Loucy (cell line): ENCODE measurements at regions not wholly inside any gene's neighbourhood (a gene's known extent, or its start where the extent isn't known, plus 50 kb on each side); places are given as distances from the start of the nearest gene placed in this dataset.

Source experiments
- H2AFZ ChIP-seq: fragments of 200-600 bp; sonication (generic); 2 replicates; pipeline ENCODE4 v1.6.0; 2016; ENCODE audit warnings: antibody characterized with exemption, mild to moderate bottlenecking, low read length, moderate library complexity
- H3F3A ChIP-seq: fragments of 200-600 bp; 2 replicates; pipeline ENCODE4 v1.6.0; 2016; ENCODE audit warnings: antibody characterized with exemption, low read depth, mild to moderate bottlenecking
- H3K27me3 ChIP-seq: fragments of 200-600 bp; sonication (generic); 2 replicates; pipeline ENCODE4 v1.6.1; 2014; ENCODE audit warnings: low read length, mild to moderate bottlenecking; ENCODE audit not compliant: insufficient read depth, poor library complexity, severe bottlenecking
- H3K36me3 ChIP-seq: fragments of 200-600 bp; sonication (generic); 2 replicates; pipeline ENCODE4 v1.6.1; 2016; ENCODE audit warnings: low read length; ENCODE audit not compliant: insufficient read depth
- H3K4me1 ChIP-seq: fragments of 200-600 bp; sonication (generic); 2 replicates; pipeline ENCODE4 v1.5.1; 2014; ENCODE audit warnings: low read length, mild to moderate bottlenecking; ENCODE audit not compliant: insufficient read depth, poor library complexity, severe bottlenecking
- H3K4me2 ChIP-seq: fragments of 200-600 bp; sonication (generic); 2 replicates; pipeline ENCODE4 v1.6.0; 2014; ENCODE audit warnings: antibody characterized with exemption, low read length, low read depth, mild to moderate bottlenecking; ENCODE audit not compliant: poor library complexity, severe bottlenecking
- H3K4me3 ChIP-seq: fragments of 200-600 bp; sonication (generic); 2 replicates; pipeline ENCODE4 v1.5.1; 2014; ENCODE audit warnings: low read length, mild to moderate bottlenecking, mixed read lengths; ENCODE audit not compliant: poor library complexity, severe bottlenecking
- H3K79me2 ChIP-seq: fragments of 200-600 bp; sonication (generic); 2 replicates; pipeline ENCODE4 v1.6.1; 2014; ENCODE audit warnings: low read length; ENCODE audit not compliant: insufficient read depth
- H3K9ac ChIP-seq: fragments of 200-600 bp; sonication (generic); 2 replicates; pipeline ENCODE4 v1.6.0; 2014; ENCODE audit warnings: mild to moderate bottlenecking, low read depth, low read length, moderate library complexity; ENCODE audit not compliant: poor library complexity, severe bottlenecking
- H3K9me2 ChIP-seq: fragments of 200-600 bp; sonication (generic); replicated peaks from 2 replicates; pipeline ENCODE4 v1.6.1; 2016; ENCODE audit warnings: low read depth, low read length, mixed read lengths
- H3K9me3 ChIP-seq: fragments of 200-600 bp; sonication (generic); 2 replicates; pipeline ENCODE4 v1.6.1; 2014; ENCODE audit warnings: mild to moderate bottlenecking, antibody characterized with exemption, low read length, low read depth; ENCODE audit not compliant: insufficient read depth
- H4K20me1 ChIP-seq: fragments of 200-600 bp; sonication (generic); 2 replicates; pipeline ENCODE4 v1.6.0; 2014; ENCODE audit warnings: antibody characterized with exemption, low read length, mild to moderate bottlenecking; ENCODE audit not compliant: insufficient read depth, poor library complexity, severe bottlenecking
- EZH2phosphoT487 ChIP-seq: fragments of 200-600 bp; IDR thresholded peaks from 2 replicates; pipeline ENCODE4 v1.6.1; 2018; ENCODE audit warnings: antibody characterized with exemption, mild to moderate bottlenecking, moderate library complexity, borderline replicate concordance
- TF ChIP-seq, protein P1 (sequence below): fragments of 200-600 bp; sonication (generic); conservative IDR thresholded peaks from 2 replicates; pipeline ENCODE4 v1.5.1; 2014; ENCODE audit warnings: mild to moderate bottlenecking, antibody characterized with exemption, low read length

DNA sequence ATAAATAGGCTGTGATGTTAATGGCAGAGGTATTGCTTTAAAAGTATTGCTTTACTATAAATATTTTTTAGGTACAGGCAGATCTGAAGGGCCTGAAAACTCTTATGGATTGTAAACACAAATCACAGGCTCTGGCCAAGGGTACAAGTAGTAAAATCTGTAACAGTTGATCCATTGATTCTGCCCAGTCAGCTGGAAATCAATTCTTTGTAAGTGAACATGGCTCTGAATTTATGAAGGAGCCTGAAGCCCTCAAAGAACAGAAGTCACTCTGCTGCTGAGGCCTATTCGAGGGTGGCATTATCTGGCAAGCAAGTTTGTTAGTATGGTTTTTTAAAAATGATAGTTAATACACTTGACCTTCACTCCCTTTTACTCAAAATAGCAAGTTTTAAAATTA lies 834.0 kb upstream of the TMPRSS15 start:
- Histone ChIP-seq H3K4me2 (no peak overlapping the region), H3K9ac (no peak overlapping the region), H3K4me1 (no peaks in the 10 kb centered on the region), H3K9me3 (no peaks in the 10 kb centered on the region; the same call in 1 of the 2 replicates), H3K36me3 (no peaks in the 10 kb centered on the region), H3K4me3 (no peak overlapping the region), H3K79me2 (no peaks in the 10 kb centered on the region), H3K9me2 (no peaks in the 10 kb centered on the region), H4K20me1 (peaks cover 2% of the 10 kb centered on the region), H2AFZ (no peak overlapping the region), H3F3A (no peaks in the 10 kb centered on the region), H3K27me3 (no peaks in the 10 kb centered on the region)
- TF ChIP-seq EZH2phosphoT487: no peak
- TF ChIP-seq, protein P1, sequence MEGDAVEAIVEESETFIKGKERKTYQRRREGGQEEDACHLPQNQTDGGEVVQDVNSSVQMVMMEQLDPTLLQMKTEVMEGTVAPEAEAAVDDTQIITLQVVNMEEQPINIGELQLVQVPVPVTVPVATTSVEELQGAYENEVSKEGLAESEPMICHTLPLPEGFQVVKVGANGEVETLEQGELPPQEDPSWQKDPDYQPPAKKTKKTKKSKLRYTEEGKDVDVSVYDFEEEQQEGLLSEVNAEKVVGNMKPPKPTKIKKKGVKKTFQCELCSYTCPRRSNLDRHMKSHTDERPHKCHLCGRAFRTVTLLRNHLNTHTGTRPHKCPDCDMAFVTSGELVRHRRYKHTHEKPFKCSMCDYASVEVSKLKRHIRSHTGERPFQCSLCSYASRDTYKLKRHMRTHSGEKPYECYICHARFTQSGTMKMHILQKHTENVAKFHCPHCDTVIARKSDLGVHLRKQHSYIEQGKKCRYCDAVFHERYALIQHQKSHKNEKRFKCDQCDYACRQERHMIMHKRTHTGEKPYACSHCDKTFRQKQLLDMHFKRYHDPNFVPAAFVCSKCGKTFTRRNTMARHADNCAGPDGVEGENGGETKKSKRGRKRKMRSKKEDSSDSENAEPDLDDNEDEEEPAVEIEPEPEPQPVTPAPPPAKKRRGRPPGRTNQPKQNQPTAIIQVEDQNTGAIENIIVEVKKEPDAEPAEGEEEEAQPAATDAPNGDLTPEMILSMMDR: no peak

DNA sequence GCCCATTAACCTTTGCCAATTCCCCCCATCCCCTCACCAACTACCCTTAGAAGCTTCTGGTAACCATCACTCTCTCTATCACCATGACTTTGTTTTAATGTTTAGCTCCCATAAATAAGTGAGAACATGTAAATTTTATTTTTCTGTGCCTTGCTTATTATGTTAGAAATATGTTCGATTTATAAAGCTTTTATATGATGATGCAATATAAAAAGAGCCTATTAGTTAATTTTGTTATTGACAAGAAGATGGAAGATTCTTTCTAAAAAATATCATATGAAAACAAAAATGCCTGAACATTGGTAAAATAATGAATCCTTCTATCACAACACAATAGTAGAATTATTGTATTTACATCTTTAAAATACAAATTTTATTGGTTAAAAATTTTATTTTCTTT lies 836.1 kb upstream of the TMPRSS15 start:
- H4K20me1 ChIP-seq: peaks cover 2% of the 10 kb centered on the region
- TF ChIP-seq EZH2phosphoT487: no peak
- TF ChIP-seq, protein P1: no peak
- H3K27me3 ChIP-seq: no peaks in the 10 kb centered on the region
- no peak overlapping the region for H3K4me2 ChIP-seq
- H3F3A ChIP-seq: no peaks in the 10 kb centered on the region
- no peak overlapping the region for H2AFZ ChIP-seq
- no peak overlapping the region for H3K4me3 ChIP-seq
- H3K4me1 ChIP-seq: no peaks in the 10 kb centered on the region
- no peaks in the 10 kb centered on the region for H3K79me2 ChIP-seq
- no peaks in the 10 kb centered on the region for H3K36me3 ChIP-seq
- H3K9ac ChIP-seq: no peak overlapping the region
- no peaks in the 10 kb centered on the region for H3K9me2 ChIP-seq
- H3K9me3 ChIP-seq: no peaks in the 10 kb centered on the region; the same call in 1 of the 2 replicates

DNA sequence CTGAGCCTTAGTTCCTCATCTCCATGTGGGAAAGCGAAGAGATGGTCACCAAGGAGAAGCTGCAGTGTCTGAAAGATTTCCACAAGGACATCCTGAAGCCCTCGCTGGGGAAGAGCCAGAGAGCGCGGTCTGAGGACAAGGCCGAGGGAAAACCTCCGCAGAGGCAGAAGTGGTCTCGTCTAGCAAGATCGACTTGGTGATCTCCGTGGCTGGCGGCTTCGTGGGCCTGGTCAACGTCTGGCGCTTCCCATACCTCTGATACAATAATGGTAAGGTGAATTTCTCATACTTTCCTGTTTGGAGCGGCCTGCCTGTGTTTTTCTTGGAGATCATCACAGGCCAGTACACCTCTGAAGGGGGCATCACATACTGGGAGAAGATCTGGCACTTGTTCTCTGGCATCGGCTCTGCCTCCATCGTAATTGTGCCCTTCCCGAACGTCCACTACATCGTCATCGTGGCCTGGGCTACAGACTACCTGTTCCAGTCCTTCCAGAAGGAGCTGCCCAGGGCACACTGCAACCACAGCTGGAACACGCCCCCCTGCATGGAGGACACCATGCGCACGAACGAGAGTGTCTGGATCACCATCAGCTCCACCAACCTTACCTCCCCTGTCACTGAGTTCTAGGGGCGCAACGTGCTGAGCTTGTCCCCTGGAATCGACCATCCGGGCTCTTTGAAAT lies 841.1 kb upstream of the TMPRSS15 start:
- no peaks in the 10 kb centered on the region for H3K4me1 ChIP-seq
- no peak overlapping the region for H3K4me2 ChIP-seq
- TF ChIP-seq, protein P1: no peak
- TF ChIP-seq EZH2phosphoT487: no peak
- H2AFZ ChIP-seq: no peak overlapping the region
- no peaks in the 10 kb centered on the region for H3K9me3 ChIP-seq
- H3K27me3 ChIP-seq: no peaks in the 10 kb centered on the region
- no peaks in the 10 kb centered on the region for H3F3A ChIP-seq
- no peaks in the 10 kb centered on the region for H3K36me3 ChIP-seq
- H3K4me3 ChIP-seq: no peak overlapping the region
- no peaks in the 10 kb centered on the region for H3K9me2 ChIP-seq
- no peak overlapping the region for H3K9ac ChIP-seq
- H4K20me1 ChIP-seq: peaks cover 2% of the 10 kb centered on the region
- no peaks in the 10 kb centered on the region for H3K79me2 ChIP-seq
